22Rv1 (cell line): ENCODE measurements at regions not wholly inside any gene's neighbourhood (a gene's known extent, or its start where the extent isn't known, plus 50 kb on each side); places are given as distances from the start of the nearest gene placed in this dataset.
"Not testable (repeated sequence)": the region's sequence is repeated elsewhere in the genome, so short reads cannot be mapped to it uniquely, and the experiment has no call there.

Source experiments
- H3K27ac ChIP-seq: fragments of 450-650 bp; 2 replicates; pipeline ENCODE4 v1.5.1; 2017
- CTCF ChIP-seq: fragments of 450-650 bp; IDR thresholded peaks from 2 replicates; pipeline ENCODE4 v1.5.1; 2017; ENCODE audit warnings: mild to moderate bottlenecking
- ZFX ChIP-seq: fragments of 450-650 bp; IDR thresholded peaks from 2 replicates; pipeline ENCODE4 v1.6.1; 2017; ENCODE audit warnings: antibody characterized with exemption, borderline replicate concordance

- TF ChIP-seq ZFX (no peak), CTCF (no peak)
- H3K27ac ChIP-seq: no peak overlapping the region
These were observed 335.9 kb upstream of the KCNMB2 start for GRCh38 chr3:178200316-178200715.

DNA sequence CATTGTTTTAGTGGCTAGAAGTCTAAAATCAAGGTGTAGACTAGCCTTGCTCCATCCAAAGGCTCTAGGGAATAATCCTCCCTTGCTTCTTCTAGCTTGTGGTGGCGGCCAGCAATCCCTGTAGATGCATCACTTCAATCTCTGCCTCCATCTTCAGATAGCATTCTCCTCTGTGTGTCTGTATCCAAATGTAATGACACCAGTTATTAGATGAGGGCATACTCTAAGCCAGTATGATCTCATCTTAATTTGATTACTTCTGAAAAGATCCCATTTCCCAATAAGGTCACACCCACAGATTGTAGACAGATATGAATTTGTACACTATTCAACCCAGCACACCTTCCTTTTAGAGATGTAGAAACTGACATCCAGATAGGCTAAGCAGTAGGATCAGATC, 334.5 kb upstream of the KCNMB2 start:
- TF ChIP-seq CTCF (no peak), ZFX (no peak)
- H3K27ac ChIP-seq: no peak overlapping the region

- no peak overlapping the region for H3K27ac ChIP-seq
- TF ChIP-seq CTCF: no peak
- TF ChIP-seq ZFX: no peak
These were observed 334.0 kb upstream of the KCNMB2 start for GRCh38 chr3:178202194-178202593.

DNA sequence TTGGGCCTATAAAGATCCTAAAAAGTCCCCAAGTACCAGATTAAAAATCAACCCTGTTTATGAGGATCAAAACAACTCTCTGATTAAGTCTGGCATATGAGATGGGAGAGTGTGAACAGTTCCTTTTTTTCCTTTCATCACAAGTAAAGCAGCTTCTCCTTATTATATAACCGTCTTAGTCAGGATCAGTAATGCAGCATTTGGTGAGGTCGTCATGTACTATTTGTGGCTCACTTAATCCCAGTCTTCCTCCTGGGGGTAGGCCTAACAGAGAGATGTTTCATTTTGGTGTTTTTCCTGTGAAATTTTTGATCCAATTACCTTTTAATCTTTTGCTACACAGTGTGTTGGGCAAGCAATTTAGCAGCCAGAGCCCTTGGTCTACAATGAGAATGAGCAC, 333.1 kb upstream of the KCNMB2 start:
- TF ChIP-seq CTCF: no peak
- no peak for TF ChIP-seq ZFX
- no peak overlapping the region for H3K27ac ChIP-seq

GRCh38 chr3:178203650-178204049, 332.6 kb upstream of the KCNMB2 start:
- TF ChIP-seq CTCF: no peak
- TF ChIP-seq ZFX: no peak
- H3K27ac ChIP-seq: no peak overlapping the region

DNA sequence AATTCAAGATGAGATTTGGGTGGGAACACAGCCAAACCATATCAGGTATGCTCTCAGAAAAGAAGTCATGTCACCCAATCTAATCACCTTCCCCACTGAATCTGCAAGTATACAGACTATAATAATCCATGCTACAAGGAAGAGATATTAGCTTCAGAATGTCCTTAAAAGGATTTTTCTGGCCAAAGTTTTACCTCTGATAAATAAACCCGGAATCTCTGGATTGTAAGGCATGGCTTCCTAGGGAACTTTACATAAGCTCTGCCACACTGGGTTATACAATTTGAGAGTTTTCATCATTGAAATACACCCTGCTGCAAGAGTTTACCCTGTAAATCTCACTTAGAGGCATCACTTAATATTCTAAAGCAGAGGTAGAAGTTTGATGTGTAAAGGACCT, 330.5 kb upstream of the KCNMB2 start:
- no peak overlapping the region for H3K27ac ChIP-seq
- no peak for TF ChIP-seq ZFX

DNA sequence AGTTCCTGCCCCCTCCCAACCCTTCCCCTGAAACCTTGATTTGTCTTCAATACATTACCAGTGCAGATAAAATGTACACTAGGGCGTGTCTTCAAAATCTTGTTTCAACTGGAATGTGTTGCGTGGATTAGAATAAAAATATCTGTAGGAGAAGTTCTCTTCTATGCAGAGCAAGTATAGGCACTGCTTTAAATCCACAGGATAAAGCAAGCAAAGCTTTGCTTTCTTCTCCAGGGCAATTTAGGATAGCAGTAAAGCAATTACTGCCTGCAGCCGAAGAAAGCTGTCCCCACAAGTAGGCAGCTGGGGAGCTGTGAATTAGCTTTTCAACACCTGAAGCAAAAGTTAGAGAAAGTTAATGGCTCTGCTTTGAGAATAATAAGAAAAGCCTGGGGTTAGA, 329.7 kb upstream of the KCNMB2 start:
- no peak overlapping the region for H3K27ac ChIP-seq
- TF ChIP-seq CTCF (no peak), ZFX (no peak)

DNA sequence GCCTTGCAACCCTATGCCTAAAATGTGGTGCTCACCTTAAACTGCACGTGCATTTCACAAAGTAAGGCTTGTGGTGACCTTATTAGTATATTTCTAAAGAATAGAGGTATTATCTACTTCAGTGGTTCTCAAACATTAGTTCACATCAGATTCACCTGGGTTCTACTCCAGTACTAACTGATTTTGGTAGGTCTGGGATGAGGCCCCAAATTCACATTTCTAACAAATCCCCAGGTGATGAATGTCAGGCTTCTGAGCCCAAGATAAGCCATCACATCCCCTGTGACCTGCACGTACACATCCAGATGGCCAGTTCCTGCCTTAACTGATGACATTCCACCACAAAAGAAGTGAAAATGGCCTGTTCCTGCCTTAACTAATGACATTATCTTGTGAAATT, 329.1 kb upstream of the KCNMB2 start:
- H3K27ac ChIP-seq: not testable (repeated sequence)

- not testable (repeated sequence) for H3K27ac ChIP-seq
These were observed 328.6 kb upstream of the KCNMB2 start for GRCh38 chr3:178207627-178208026.

- H3K27ac ChIP-seq: not testable (repeated sequence)
These were observed 327.1 kb upstream of the KCNMB2 start for GRCh38 chr3:178209116-178209515.

DNA sequence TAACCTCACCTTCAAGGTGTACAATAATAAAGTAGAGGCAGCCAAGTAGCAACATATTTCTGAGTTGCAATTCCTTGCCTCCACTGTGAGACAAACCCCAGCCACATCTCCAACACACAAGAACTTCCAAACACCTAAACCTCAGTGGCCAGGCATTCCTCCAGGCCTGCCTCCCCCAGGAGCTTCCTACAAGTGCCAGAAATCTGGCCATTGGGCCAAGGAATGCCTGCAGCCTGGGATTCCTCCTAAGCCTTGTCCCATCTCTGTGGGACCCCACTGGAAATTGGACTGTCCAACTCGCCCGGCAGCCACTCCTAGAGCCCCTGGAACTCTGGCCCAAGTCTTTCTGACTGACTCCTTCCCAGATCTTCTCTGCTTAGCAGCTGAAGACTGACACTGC, 326.6 kb upstream of the KCNMB2 start:
- H3K27ac ChIP-seq: not testable (repeated sequence)

- H3K27ac ChIP-seq: not testable (repeated sequence)
These were observed 325.1 kb upstream of the KCNMB2 start for GRCh38 chr3:178211086-178211485.
